ENCODE measurements at regions not wholly inside any gene's neighbourhood (a gene's known extent, or its start where the extent isn't known, plus 50 kb on each side); places are given as distances from the start of the nearest gene placed in this dataset.

- DNase-seq (ENCODE audit: low spot score): no peak
- Histone ChIP-seq H3K79me2 (ENCODE audit: insufficient read depth, low read length) (no peaks in the 10 kb centered on the region), H3K27ac (ENCODE audit: extremely low read length, insufficient read depth, low read length) (no peak overlapping the region), H3K27me3 (ENCODE audit: control insufficient read depth in 1 of 2, insufficient read depth in 2 of 2, low read length in 2 of 2) (no peaks in the 10 kb centered on the region; a peak in 1 of 5 replicates), H2AFZ (ENCODE audit: low read length) (no peak overlapping the region), H3K9ac (ENCODE audit: insufficient read depth, low read depth, low read length) (no peak overlapping the region), H3K36me3 (replicated peaks in 1 of 2; ENCODE audit: control insufficient read depth in 1 of 2, insufficient read depth in 2 of 2, low read length in 2 of 2) (no peaks in the 10 kb centered on the region), H4K20me1 (ENCODE audit: insufficient read depth, low read length) (no peaks in the 10 kb centered on the region), H3K4me2 (ENCODE audit: low read depth, low read length) (no peak overlapping the region), H3K9me3 (ENCODE audit: low read length) (no peaks in the 10 kb centered on the region), H3K4me1 (ENCODE audit: insufficient read depth, low read length) (no peaks in the 10 kb centered on the region), H3K4me3 (replicated peaks in 1 of 3; ENCODE audit: insufficient read depth in 1 of 3, low read depth in 2 of 3, low read length in 3 of 3) (no peak overlapping the region)
- ChIA-PET CTCF (ENCODE audit: low intra/inter-chr PET ratio, low total read pairs) (no interaction called here), POLR2A (no interaction called here)
- TF ChIP-seq ZNF276 (CRISPR knock-in tag; IDR thresholded peaks at IDR 0.05; ENCODE audit: low read depth): no peak
- TF ChIP-seq, protein P1, sequence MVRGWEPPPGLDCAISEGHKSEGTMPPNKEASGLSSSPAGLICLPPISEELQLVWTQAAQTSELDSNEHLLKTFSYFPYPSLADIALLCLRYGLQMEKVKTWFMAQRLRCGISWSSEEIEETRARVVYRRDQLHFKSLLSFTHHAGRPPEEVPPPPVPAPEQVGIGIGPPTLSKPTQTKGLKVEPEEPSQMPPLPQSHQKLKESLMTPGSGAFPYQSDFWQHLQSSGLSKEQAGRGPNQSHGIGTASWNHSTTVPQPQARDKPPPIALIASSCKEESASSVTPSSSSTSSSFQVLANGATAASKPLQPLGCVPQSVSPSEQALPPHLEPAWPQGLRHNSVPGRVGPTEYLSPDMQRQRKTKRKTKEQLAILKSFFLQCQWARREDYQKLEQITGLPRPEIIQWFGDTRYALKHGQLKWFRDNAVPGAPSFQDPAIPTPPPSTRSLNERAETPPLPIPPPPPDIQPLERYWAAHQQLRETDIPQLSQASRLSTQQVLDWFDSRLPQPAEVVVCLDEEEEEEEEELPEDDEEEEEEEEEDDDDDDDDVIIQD (CRISPR knock-in tag; IDR thresholded peaks at IDR 0.05; ENCODE audit: low read depth): no peak
- no peak for TF ChIP-seq ZNF564 (CRISPR knock-in tag; IDR thresholded peaks at IDR 0.05)
- TF ChIP-seq AKAP8 (CRISPR knock-in tag; IDR thresholded peaks at IDR 0.05): no peak
- no peak for TF ChIP-seq SSRP1 (CRISPR knock-in tag; IDR thresholded peaks at IDR 0.05)
- TF ChIP-seq ZNF354B (CRISPR knock-in tag; IDR thresholded peaks at IDR 0.05): no peak
- TF ChIP-seq ARID2 (CRISPR knock-in tag; IDR thresholded peaks at IDR 0.05; ENCODE audit: borderline replicate concordance): no peak
- TF ChIP-seq ZNF816 (CRISPR knock-in tag; IDR thresholded peaks at IDR 0.05; ENCODE audit: borderline replicate concordance): no peak
- no peak for TF ChIP-seq TSC22D2 (CRISPR knock-in tag; IDR thresholded peaks at IDR 0.05; ENCODE audit: borderline replicate concordance)
- TF ChIP-seq HNRNPL (IDR thresholded peaks at IDR 0.05; ENCODE audit: low read depth, low read length): no peak
- no peak for TF ChIP-seq SUZ12 (IDR thresholded peaks at IDR 0.05; ENCODE audit: low read depth, low read length)
- TF ChIP-seq CHD2 (IDR thresholded peaks at IDR 0.05; ENCODE audit: low read depth, low read length): no peak
- intact Hi-C loops (cut with micrococcal nuclease; ENCODE audit: unreplicated experiment): no loop called here
- BruUV-seq (replicated peaks): no TSS peak
- no peak for FAIRE-seq
- ATAC-seq: no peak
- WGBS (ENCODE audit: low lambda C conversion rate): 2% methylated on average over 1 of the region's 1 CpG
- in situ Hi-C loops (cut with HindIII; ENCODE audit: extremely low pct_ligation_motif_present, low pct_unique_long_range_greater_than_20kb): no loop called here
Measured at GRCh38 chr12:74918291-74918690, 291.3 kb downstream of the KCNC2 start.

Measured in HepG2 (cell line).